DND-41 (cell line): ENCODE measurements at regions not wholly inside any gene's neighbourhood (a gene's known extent, or its start where the extent isn't known, plus 50 kb on each side); places are given as distances from the start of the nearest gene placed in this dataset.

Experiments
- ATAC-seq: fragments of 200-7000 bp; cut with Tn5 transposase; 3 replicates; pipeline ENCODE4 v1.9.1; 2021; ENCODE audit warnings: low read depth; ENCODE audit not compliant: insufficient read depth
- DNase-seq: peaks from one replicate; pipeline ENCODE4 v3.0.0-alpha.2; 2020
- H2AFZ ChIP-seq: 2 replicates; pipeline ENCODE4 v1.6.0; 2012; ENCODE audit warnings: low read depth, low read length
- H3K27ac ChIP-seq: 2 replicates; pipeline ENCODE4 v1.5.1; 2012; ENCODE audit warnings: low read length, inconsistent platforms
- H3K27me3 ChIP-seq: fragments of 200-600 bp; sonication (generic); 2 replicates; pipeline ENCODE4 v1.6.0; 2012; ENCODE audit warnings: low read length, mild to moderate bottlenecking, inconsistent platforms; ENCODE audit not compliant: insufficient read depth, poor library complexity
- H3K36me3 ChIP-seq: 2 replicates; pipeline ENCODE4 v1.5.1; 2012; ENCODE audit warnings: low read length, inconsistent platforms; ENCODE audit not compliant: insufficient read depth
- H3K4me1 ChIP-seq: 2 replicates; pipeline ENCODE4 v1.5.1; 2012; ENCODE audit warnings: mild to moderate bottlenecking, low read length; ENCODE audit not compliant: insufficient read depth
- H3K4me2 ChIP-seq: 2 replicates; pipeline ENCODE4 v1.6.0; 2012; ENCODE audit warnings: mild to moderate bottlenecking, moderate library complexity, low read length, inconsistent platforms; ENCODE audit not compliant: insufficient read depth
- H3K4me3 ChIP-seq, 2 experiments: fragments of 200-600 bp in 1 of 2; shearing (Covaris generic) in 1 of 2; 2 replicates each; pipeline ENCODE4 v1.5.1; 2012 to 2016; ENCODE audit warnings: inconsistent platforms in 2 of 2, low read length in 2 of 2, mild to moderate bottlenecking in 2 of 2, low read depth in 1 of 2, moderate library complexity in 1 of 2
- H3K79me2 ChIP-seq: 2 replicates; pipeline ENCODE4 v1.6.0; 2012; ENCODE audit warnings: low read length, inconsistent platforms; ENCODE audit not compliant: insufficient read depth
- H3K9ac ChIP-seq: 2 replicates; pipeline ENCODE4 v1.6.0; 2012; ENCODE audit warnings: low read depth, mild to moderate bottlenecking, inconsistent platforms, low read length, moderate library complexity
- H3K9me3 ChIP-seq: 2 replicates; pipeline ENCODE4 v1.5.1; 2012; ENCODE audit warnings: low read length, moderate library complexity, mild to moderate bottlenecking, inconsistent platforms; ENCODE audit not compliant: insufficient read depth, severe bottlenecking
- H4K20me1 ChIP-seq: 2 replicates; pipeline ENCODE4 v1.6.0; 2012; ENCODE audit warnings: low read length; ENCODE audit not compliant: insufficient read depth
- EZH2 ChIP-seq: IDR thresholded peaks from 3 replicates; pipeline ENCODE4 v1.6.1; 2012; ENCODE audit warnings: borderline replicate concordance, low read depth, mild to moderate bottlenecking, moderate library complexity, low read length, inconsistent platforms; ENCODE audit not compliant: severe bottlenecking
- TF ChIP-seq, protein P1 (sequence below): IDR thresholded peaks from 2 replicates; pipeline ENCODE4 v1.5.1; 2012; ENCODE audit warnings: borderline replicate concordance, low read length, moderate library complexity, mild to moderate bottlenecking; ENCODE audit not compliant: poor library complexity, severe bottlenecking; ENCODE audit errors: extremely low read depth

DNA sequence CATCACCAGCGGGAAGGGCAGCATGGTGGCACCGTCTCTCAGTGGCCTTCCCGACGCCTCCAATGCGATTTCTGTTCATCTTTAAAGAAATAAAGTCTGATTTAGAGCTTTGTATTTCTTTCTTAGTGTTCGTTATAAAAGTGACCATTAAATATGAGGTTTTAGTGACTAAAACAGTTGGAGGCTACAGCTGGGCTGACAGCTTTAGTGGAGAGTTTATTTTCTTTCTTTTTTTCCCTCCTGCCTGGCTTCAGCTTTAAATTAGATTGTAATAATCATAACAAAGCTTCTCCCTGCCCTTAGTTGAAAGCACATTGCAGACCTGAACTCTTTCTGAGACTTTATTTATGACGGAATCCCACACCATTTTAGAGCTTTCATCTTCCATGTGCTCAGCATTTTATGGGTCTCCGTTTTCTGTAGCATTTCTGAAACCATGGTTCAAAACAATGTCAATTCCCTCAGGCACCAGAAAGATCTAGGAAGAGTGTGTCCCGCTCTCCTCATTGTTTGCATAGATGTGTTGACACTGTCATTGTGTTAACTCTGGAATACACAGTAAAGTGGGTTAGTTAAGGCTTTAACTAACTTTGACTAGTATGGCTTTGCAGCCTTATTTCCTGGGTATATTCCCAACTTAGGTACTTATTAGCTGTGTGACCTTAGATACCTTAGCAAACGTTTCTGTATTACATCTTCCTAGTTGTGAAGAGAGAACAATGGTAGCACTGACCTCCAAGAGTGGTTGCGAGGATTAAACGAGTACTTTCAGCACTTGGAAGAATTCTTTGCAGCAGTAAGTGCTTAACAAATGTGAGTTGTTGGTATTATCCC lies 97.4 kb upstream of the PGRMC2 start:
- TF ChIP-seq, protein P1, sequence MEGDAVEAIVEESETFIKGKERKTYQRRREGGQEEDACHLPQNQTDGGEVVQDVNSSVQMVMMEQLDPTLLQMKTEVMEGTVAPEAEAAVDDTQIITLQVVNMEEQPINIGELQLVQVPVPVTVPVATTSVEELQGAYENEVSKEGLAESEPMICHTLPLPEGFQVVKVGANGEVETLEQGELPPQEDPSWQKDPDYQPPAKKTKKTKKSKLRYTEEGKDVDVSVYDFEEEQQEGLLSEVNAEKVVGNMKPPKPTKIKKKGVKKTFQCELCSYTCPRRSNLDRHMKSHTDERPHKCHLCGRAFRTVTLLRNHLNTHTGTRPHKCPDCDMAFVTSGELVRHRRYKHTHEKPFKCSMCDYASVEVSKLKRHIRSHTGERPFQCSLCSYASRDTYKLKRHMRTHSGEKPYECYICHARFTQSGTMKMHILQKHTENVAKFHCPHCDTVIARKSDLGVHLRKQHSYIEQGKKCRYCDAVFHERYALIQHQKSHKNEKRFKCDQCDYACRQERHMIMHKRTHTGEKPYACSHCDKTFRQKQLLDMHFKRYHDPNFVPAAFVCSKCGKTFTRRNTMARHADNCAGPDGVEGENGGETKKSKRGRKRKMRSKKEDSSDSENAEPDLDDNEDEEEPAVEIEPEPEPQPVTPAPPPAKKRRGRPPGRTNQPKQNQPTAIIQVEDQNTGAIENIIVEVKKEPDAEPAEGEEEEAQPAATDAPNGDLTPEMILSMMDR, result no peak
- no peak for TF ChIP-seq EZH2
- no peak overlapping the region for H2AFZ ChIP-seq
- ATAC-seq, result no peak

DNA sequence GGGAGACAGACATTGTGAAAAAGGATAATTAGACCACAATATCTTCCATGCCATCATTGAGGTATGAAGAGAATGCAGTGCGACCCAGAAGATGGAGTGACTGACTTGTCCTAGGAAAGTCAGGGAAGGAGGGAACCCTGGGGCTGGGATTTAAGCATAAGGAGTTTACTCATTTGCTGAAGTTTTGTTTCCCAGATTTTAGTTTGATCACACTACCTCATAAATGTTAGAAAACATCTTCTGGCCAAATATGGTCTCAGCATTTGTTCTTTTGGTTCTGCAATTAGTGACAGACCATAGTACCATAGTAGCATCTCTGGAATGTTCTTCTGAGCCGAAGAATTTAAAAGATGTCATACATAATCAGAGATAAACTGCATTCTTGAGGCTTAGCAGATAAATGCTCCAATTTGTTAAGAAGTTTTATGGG lies 96.5 kb upstream of the PGRMC2 start:
- H2AFZ ChIP-seq, result no peak overlapping the region

More for the DNA sequence above, 97.4 kb upstream of the PGRMC2 start:
- Histone ChIP-seq H3K4me2 (no peak overlapping the region), H3K4me1 (no peaks in the 10 kb centered on the region), H3K9ac (no peak overlapping the region), H3K79me2 (no peaks in the 10 kb centered on the region), H3K27me3 (no peaks in the 10 kb centered on the region), H3K9me3 (no peaks in the 10 kb centered on the region), H3K27ac (no peak overlapping the region), H3K4me3 (no peak overlapping the region), H3K36me3 (no peaks in the 10 kb centered on the region), H4K20me1 (no peaks in the 10 kb centered on the region)
- DNase-seq, result no peak

DNA sequence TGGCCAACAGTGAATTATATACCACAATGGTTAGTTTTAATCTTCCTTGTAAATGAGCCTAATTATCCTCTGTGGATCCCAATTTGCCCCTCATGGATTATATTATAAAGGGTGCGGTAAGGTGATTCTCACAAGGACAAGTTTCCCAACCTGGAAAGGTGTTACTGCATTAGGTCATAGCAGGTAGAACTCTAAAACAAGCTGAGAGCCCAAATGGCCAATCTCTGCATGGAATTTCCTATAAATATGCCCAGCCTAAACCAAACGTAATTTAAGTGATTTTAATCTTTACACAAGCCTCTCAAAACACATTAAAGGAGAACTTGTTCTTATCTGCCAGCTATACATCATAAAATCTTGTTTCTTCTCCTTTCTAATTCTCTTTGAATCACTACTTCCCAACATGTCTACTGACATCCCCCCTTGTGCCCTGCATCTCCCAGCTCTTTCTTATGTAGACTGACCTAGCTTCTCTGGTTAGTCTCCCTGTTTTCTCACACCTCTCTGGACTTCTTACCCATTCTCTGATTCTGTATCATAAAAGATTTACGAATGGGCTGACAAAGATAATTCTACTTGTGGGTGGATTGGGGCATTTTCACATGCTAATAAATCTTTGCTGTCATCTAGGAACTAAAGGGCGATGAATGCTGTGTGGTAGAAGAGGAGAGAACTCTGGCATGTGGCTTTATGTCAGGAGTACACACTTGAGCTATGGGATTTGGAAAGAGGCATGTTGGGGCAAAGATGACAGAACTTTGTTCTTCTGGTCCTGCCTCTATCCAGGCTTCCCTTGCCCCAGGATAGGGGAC lies 94.3 kb upstream of the PGRMC2 start:
- H3K36me3 ChIP-seq, result no peaks in the 10 kb centered on the region
- no peak for TF ChIP-seq EZH2
- TF ChIP-seq, protein P1, result no peak
- no peaks in the 10 kb centered on the region for H3K27me3 ChIP-seq
- H3K9ac ChIP-seq, result no peak overlapping the region
- no peak overlapping the region for H3K4me3 ChIP-seq
- H2AFZ ChIP-seq, result no peak overlapping the region
- H3K4me1 ChIP-seq, result no peaks in the 10 kb centered on the region
- H3K79me2 ChIP-seq, result no peaks in the 10 kb centered on the region
- H3K4me2 ChIP-seq, result no peak overlapping the region
- no peaks in the 10 kb centered on the region for H4K20me1 ChIP-seq
- ATAC-seq (no peak), DNase-seq (no peak)
- H3K27ac ChIP-seq, result no peak overlapping the region
- peaks cover 3% of the 10 kb centered on the region for H3K9me3 ChIP-seq

More for the DNA sequence above, 96.5 kb upstream of the PGRMC2 start:
- Histone ChIP-seq H3K9ac (no peak overlapping the region), H3K79me2 (no peaks in the 10 kb centered on the region), H3K9me3 (no peaks in the 10 kb centered on the region), H3K27ac (no peak overlapping the region), H4K20me1 (no peaks in the 10 kb centered on the region), H3K36me3 (no peaks in the 10 kb centered on the region), H3K4me2 (no peak overlapping the region), H3K27me3 (no peaks in the 10 kb centered on the region), H3K4me1 (no peaks in the 10 kb centered on the region), H3K4me3 (no peak overlapping the region)
- no peak for DNase-seq
- TF ChIP-seq, protein P1, result no peak
- no peak for TF ChIP-seq EZH2
- ATAC-seq, result no peak
